Keratinocyte (primary cell): ENCODE measurements at regions not wholly inside any gene's neighbourhood (a gene's known extent, or its start where the extent isn't known, plus 50 kb on each side); places are given as distances from the start of the nearest gene placed in this dataset.

Experiments
- DNase-seq: peaks from one replicate; pipeline ENCODE4 v3.0.0-alpha.2; 2011; ENCODE audit warnings: low read depth, missing footprints, low spot score
- FAIRE-seq: peaks from 2 replicates; lab custom pipeline; 2011; peaks lifted over from hg19 to GRCh38; lab: Jason Lieb, UNC
- H2AFZ ChIP-seq: 2 replicates; pipeline ENCODE4 v1.6.0; 2012; ENCODE audit warnings: low read length, control low read depth, inconsistent platforms; ENCODE audit not compliant: control insufficient read depth
- H3K27ac ChIP-seq: 2 replicates; pipeline ENCODE4 v1.5.1; 2011; ENCODE audit warnings: low read length; ENCODE audit not compliant: control insufficient read depth, insufficient read depth
- H3K27me3 ChIP-seq: 3 replicates; pipeline ENCODE4 v1.6.0; 2011; ENCODE audit warnings: low read length; ENCODE audit not compliant: control insufficient read depth, insufficient read depth; ENCODE audit errors: extremely low read depth
- H3K36me3 ChIP-seq, 2 experiments: 2 replicates in 1 of 2; 3 replicates in 1 of 2; pipeline ENCODE4 v1.5.1; 2011; ENCODE audit warnings: low read length in 2 of 2, mild to moderate bottlenecking in 1 of 2; ENCODE audit not compliant: control insufficient read depth in 2 of 2, insufficient read depth in 2 of 2; ENCODE audit errors: extremely low read depth in 1 of 2
- H3K4me1 ChIP-seq: 3 replicates; pipeline ENCODE4 v1.5.1; 2011; ENCODE audit warnings: low read length; ENCODE audit not compliant: control insufficient read depth, insufficient read depth; ENCODE audit errors: extremely low read depth
- H3K4me2 ChIP-seq: 3 replicates; pipeline ENCODE4 v1.6.0; 2011; ENCODE audit warnings: low read depth, low read length; ENCODE audit not compliant: control insufficient read depth, insufficient read depth; ENCODE audit errors: extremely low read depth
- H3K4me3 ChIP-seq, 3 experiments: fragments of 200-600 bp in 1 of 3; sonication (generic) in 1 of 3; 2 replicates in 2 of 3; 3 replicates in 1 of 3; pipeline ENCODE4 v1.5.1; 2011 to 2016; ENCODE audit warnings: low read length in 3 of 3, mild to moderate bottlenecking in 3 of 3, control low read depth in 2 of 3, inconsistent platforms in 1 of 3, low read depth in 1 of 3, mixed read lengths in 1 of 3, mixed run types in 1 of 3, moderate library complexity in 1 of 3; ENCODE audit not compliant: control insufficient read depth in 2 of 3, insufficient read depth in 2 of 3; ENCODE audit errors: extremely low read depth in 1 of 3
- H3K79me2 ChIP-seq: 2 replicates; pipeline ENCODE4 v1.6.0; 2012; ENCODE audit warnings: low read length; ENCODE audit not compliant: control insufficient read depth, insufficient read depth
- H3K9ac ChIP-seq: 3 replicates; pipeline ENCODE4 v1.6.0; 2011; ENCODE audit warnings: low read length; ENCODE audit not compliant: control insufficient read depth, insufficient read depth; ENCODE audit errors: extremely low read depth
- H3K9me1 ChIP-seq: 3 replicates; pipeline ENCODE4 v1.6.0; 2011; ENCODE audit warnings: low read length; ENCODE audit not compliant: control insufficient read depth, insufficient read depth; ENCODE audit errors: extremely low read depth
- H3K9me3 ChIP-seq: 2 replicates; pipeline ENCODE4 v1.5.1; 2012; ENCODE audit warnings: low read depth, low read length; ENCODE audit not compliant: control insufficient read depth
- H4K20me1 ChIP-seq: 3 replicates; pipeline ENCODE4 v1.6.0; 2011; ENCODE audit warnings: low read length; ENCODE audit not compliant: control insufficient read depth, insufficient read depth; ENCODE audit errors: extremely low read depth
- EZH2 ChIP-seq: IDR thresholded peaks from one replicate; pipeline ENCODE4 v1.6.1; 2012; ENCODE audit warnings: inconsistent platforms, mild to moderate bottlenecking, low read length, moderate library complexity
- dilution Hi-C: fragments of 300-500 bp; cut with MboI; formaldehyde crosslinking; loops from one replicate; pipeline ENCODE4 v1.7.0; 2020; ENCODE audit warnings: low sequenced_read_pairs; ENCODE audit not compliant: extremely low pct_ligation_motif_present
- TF ChIP-seq, protein P1 (sequence below), 3 experiments: IDR thresholded peaks in 1 of 3; conservative IDR thresholded peaks in 1 of 3; optimal IDR thresholded peaks in 1 of 3; 2 replicates in 2 of 3; 3 replicates in 1 of 3; pipeline versions ENCODE3 to v1.5.1; 2011; ENCODE audit warnings: low read length in 3 of 3, mild to moderate bottlenecking in 3 of 3, moderate library complexity in 2 of 3, control low read depth in 1 of 3, inconsistent platforms in 1 of 3; ENCODE audit not compliant: insufficient read depth in 2 of 3; ENCODE audit errors: extremely low read depth in 1 of 3

GRCh38 chr9:73805111-73805510 lies 653.4 kb downstream of the ANXA1 start:
- Histone ChIP-seq H3K9ac (no peak overlapping the region), H3K79me2 (no peaks in the 10 kb centered on the region), H3K36me3 (no peaks in the 10 kb centered on the region), H2AFZ (no peak overlapping the region), H3K27ac (no peak overlapping the region), H3K4me1 (no peaks in the 10 kb centered on the region), H3K9me3 (no peaks in the 10 kb centered on the region), H3K9me1 (no peaks in the 10 kb centered on the region), H3K4me2 (no peak overlapping the region), H4K20me1 (no peaks in the 10 kb centered on the region), H3K4me3 (no peak overlapping the region), H3K27me3 (no peaks in the 10 kb centered on the region)
- TF ChIP-seq, protein P1, sequence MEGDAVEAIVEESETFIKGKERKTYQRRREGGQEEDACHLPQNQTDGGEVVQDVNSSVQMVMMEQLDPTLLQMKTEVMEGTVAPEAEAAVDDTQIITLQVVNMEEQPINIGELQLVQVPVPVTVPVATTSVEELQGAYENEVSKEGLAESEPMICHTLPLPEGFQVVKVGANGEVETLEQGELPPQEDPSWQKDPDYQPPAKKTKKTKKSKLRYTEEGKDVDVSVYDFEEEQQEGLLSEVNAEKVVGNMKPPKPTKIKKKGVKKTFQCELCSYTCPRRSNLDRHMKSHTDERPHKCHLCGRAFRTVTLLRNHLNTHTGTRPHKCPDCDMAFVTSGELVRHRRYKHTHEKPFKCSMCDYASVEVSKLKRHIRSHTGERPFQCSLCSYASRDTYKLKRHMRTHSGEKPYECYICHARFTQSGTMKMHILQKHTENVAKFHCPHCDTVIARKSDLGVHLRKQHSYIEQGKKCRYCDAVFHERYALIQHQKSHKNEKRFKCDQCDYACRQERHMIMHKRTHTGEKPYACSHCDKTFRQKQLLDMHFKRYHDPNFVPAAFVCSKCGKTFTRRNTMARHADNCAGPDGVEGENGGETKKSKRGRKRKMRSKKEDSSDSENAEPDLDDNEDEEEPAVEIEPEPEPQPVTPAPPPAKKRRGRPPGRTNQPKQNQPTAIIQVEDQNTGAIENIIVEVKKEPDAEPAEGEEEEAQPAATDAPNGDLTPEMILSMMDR (optimal IDR thresholded peaks at IDR 0.05 in 1 of 3, IDR thresholded peaks at IDR 0.05 in 1 of 3, conservative IDR thresholded peaks at IDR 0.05 in 1 of 3; ENCODE audit: extremely low read depth in 1 of 3, insufficient read depth in 2 of 3, low read length in 3 of 3), result no peak
- TF ChIP-seq EZH2, result no peak
- dilution Hi-C loops, result no loop called here
- no peak for DNase-seq
- no peak for FAIRE-seq

- Histone ChIP-seq H4K20me1 (no peaks in the 10 kb centered on the region), H3K4me1 (no peaks in the 10 kb centered on the region), H3K4me3 (no peak overlapping the region), H3K9me3 (no peaks in the 10 kb centered on the region), H3K9me1 (no peaks in the 10 kb centered on the region), H3K9ac (no peak overlapping the region), H3K4me2 (no peak overlapping the region), H3K27ac (no peak overlapping the region), H3K36me3 (no peaks in the 10 kb centered on the region), H3K27me3 (no peaks in the 10 kb centered on the region), H3K79me2 (no peaks in the 10 kb centered on the region), H2AFZ (no peak overlapping the region)
- no peak for TF ChIP-seq EZH2
- TF ChIP-seq, protein P1 (optimal IDR thresholded peaks at IDR 0.05 in 1 of 3, IDR thresholded peaks at IDR 0.05 in 1 of 3, conservative IDR thresholded peaks at IDR 0.05 in 1 of 3; ENCODE audit: extremely low read depth in 1 of 3, insufficient read depth in 2 of 3, low read length in 3 of 3), result no peak
- FAIRE-seq (no peak), DNase-seq (no peak)
- dilution Hi-C loops, result no loop called here
Observed at GRCh38 chr9:73805853-73806458, 654.3 kb downstream of the ANXA1 start.
